ENCODE measurements at regions not wholly inside any gene's neighbourhood (a gene's known extent, or its start where the extent isn't known, plus 50 kb on each side); places are given as distances from the start of the nearest gene placed in this dataset.

GRCh38 chr9:13590996-13591395 is 311.5 kb upstream of the MPDZ start:
- no peak for DNase-seq (ENCODE audit: low read depth)

DNA sequence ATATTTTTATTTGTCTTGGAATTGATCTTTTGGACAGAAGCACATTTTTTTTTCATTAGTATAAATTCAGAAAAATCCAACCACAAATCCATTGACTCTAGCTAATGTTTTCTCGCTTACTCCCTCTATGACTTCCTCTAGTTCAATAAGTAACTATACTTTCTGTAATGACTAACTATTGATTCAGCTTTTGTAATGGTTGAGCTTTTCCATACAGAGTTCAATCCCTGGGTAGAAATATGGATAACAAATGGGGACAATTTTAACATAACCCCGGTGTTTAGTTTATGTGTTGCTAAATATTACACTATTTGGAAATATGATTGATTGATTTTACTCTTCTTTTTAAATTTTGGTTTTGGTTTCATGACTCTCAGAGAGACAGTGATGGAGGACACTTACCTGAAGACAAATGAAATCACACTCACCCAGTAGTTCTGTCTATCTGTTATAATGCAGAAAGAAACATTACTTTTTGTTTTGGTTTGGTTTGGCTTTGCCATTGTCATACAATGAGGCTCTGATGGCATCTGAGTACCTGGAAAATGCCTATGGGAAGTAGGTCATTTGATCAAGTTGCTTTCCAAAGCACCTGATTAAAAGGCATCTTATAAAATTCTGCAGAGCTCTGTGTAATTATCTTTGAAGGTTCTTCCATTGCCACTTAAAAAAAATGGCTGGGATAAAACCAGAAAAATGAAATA is 309.7 kb upstream of the MPDZ start:
- no peak for DNase-seq (ENCODE audit: low read depth)

DNA sequence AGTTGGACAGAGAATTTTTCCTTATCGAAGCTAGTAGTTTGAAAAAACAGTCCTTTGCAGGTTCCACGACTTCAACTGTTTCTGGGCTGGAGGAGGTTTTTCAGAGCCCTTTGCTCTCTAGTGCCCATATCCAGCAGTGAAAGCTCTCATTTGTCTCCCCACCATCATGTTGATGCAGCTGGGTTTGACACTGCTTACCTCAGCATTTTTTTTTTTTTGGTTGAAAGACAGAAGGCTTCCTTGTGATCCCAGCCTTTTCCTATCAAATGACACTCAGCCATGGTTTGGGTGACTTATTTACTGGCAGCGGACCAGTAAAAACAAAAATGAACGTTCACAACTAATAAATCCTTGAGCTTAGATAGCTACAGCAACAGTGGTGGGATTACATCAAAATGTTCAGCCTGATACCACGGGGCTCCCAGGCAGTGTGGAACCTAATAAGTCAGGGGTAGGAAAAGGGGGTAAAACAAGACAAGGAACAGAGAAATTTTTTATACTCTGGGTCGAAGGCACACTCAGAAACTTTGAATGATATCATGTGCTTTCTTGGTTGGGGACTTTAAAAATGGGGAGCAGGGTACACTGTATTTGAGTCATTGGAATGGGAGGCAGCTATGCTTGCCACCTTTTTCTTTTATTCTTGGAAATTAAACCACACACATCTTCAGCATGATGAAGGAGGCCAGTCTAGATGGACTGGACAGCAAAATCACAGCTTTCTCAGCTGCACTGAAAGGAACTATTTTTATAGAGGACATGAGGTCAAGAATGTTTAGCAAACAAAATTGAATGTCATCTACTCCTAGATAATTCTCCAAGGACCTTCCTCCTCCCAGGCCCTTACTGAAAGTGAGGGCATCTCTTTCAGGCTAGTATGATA is 308.9 kb upstream of the MPDZ start:
- no peak for DNase-seq (ENCODE audit: low read depth)

DNA sequence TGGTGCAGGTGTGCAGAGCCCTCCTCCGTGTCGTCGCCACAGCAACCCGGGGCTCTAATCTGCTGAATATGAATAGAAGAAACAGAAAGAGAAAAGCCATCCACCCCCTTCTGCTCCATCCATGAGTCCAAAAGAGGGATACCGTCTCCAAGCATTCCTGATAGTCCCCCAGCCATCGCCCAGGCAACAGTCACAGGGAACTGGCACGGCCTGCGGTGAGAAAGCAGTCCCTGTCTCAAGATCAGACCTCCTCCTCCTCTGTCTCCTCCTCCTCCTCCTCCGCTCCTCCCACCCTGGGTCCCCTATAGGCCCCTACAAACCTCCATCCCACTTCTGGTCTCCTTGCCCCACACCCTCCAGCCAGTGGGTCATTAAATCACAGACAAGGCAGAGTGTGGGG is 308.1 kb upstream of the MPDZ start:
- no peak for DNase-seq (ENCODE audit: low read depth)

DNA sequence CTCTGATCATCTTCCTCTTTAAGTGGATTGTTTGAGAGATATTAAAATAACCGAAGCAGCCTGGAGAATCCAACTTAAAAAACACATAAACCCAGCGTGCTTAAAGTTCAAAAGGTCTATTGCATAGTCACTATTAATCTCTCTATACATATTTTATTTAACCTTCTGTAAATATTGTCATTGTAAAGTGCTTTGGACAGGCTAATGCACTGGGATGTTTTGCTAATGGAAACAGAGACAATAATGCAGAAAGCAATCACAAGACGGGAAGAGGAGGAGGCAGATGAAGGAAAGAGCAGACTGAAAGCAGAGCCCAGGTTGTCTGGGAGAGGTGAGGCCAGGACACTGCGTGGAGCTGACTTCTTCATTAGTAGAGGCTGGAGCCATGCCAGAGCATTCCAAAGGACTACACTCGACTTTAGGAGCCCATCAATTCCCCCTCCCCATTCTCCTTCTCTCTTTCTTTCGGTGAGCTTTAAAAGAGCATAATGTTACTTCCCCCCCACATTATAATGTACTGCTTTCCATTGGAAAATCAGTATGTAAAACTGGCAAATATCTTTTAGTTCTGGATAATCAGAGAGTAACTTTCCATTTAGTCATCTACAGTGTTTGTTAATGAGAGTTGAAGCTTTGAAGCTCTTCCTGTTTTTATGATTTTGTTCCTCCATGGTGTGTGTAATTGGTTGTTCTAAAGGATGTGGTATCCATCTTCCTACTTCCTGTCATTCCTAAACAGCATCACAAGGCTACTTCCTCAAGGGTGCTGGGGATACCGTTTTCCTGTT is 307.3 kb upstream of the MPDZ start:
- DNase-seq (ENCODE audit: low read depth), result no peak

- DNase-seq (ENCODE audit: low read depth), result no peak
Observed at GRCh38 chr9:13580760-13581159, 301.3 kb upstream of the MPDZ start.

DNA sequence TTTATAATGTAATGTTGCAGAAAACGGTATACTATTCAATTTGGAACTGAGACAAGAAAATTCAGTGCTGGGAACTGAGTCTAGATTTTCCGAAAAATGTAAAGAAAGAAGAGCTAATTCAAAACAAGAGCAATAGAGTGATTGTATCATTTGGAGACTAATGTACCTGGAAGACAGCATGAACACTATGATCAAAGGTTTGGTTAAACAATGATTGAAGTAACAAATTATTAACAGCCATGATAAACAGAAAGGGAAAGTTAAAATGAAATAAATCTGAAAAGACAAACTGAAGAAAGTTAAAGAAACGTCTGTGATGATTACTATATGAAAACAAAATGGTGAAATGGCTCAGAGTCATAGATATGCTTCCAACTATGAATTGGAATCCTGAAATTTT is 300.6 kb upstream of the MPDZ start:
- no peak for DNase-seq (ENCODE audit: low read depth)

DNA sequence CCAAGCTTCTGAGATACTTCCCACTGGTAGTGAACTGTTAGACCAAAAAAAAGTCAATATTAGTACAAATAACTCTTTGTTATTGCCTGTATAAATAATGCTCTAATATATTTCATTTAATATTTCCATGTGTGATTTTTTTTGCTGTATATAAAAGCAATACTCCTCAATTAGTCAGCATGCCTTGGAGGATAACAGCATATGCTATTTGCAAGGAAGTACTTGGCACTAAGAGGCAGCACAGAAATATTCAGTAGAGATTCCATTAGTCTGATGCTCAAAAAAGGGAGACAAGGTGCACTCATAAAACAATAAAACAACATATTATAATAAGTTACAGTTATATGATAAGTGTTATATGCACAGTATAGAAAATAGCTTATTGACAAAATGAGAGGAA is 296.6 kb upstream of the MPDZ start:
- DNase-seq (ENCODE audit: low read depth), result no peak

GRCh38 chr9:13575558-13575957 is 296.1 kb upstream of the MPDZ start:
- DNase-seq (ENCODE audit: low read depth), result no peak

GRCh38 chr9:13570068-13570974 is 290.8 kb upstream of the MPDZ start:
- no peak for DNase-seq (ENCODE audit: low read depth)

DNA sequence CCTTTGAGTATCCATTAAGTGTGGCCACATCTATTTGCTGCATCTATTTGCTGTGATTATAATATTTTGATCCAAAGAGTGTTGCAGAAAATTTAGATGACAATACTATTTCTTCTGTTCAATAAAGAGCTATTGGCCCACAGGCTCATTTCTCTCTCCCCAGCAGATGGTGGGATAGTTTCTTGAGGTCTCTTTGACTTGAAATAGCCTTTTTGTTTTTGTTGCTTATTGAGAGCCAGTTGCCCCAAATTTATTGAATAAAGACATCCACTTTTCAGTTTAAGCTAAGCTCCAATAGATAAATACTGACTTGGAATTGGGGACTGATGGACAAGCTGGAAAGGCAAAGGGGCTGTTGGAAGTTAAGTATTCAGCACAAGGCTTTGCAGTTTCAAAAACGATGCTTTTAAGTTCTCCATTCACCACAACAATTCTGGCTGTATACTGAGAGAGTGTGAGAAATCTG is 290.1 kb upstream of the MPDZ start:
- no peak for DNase-seq (ENCODE audit: low read depth)

DNA sequence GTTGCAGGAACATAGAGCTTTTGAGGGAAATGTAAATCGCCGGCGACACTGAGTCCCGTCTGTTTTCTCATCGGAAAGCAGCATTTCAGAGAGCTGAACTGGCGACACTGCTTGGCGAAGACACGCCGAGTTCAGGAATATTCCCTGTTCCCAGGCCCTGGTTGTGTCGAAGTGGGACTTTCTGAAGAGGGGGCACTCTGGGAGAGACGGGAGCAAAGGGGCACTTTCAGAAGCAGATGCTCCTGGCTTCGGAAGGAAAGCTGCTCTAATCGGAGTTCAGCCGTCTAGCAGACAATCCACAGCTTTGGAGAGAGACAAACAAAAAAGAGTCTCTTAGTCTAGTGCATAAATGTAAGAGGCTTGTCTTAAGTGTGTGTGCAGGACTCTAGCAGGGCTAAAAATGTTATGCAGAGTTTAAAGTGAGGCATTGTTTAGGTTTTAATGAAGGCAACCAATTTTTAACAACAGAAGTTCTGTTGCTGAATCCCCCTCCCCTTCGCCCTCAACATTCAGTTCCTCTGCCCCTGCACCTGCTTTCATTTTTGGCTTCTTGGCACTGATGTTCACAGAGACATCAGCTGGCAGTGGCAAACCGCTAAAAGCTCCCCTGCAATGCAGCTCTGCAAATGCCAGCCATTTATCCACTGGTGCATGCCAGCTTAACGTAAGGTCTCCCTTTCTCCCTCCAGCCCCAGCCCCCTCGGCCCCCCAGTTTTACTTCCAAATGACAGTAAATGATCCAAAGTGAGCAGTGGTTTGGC is 289.5 kb upstream of the MPDZ start:
- no peak for DNase-seq (ENCODE audit: low read depth)

- no peak for DNase-seq (ENCODE audit: low read depth)
Observed at GRCh38 chr9:13568405-13568804, 288.9 kb upstream of the MPDZ start.

DNA sequence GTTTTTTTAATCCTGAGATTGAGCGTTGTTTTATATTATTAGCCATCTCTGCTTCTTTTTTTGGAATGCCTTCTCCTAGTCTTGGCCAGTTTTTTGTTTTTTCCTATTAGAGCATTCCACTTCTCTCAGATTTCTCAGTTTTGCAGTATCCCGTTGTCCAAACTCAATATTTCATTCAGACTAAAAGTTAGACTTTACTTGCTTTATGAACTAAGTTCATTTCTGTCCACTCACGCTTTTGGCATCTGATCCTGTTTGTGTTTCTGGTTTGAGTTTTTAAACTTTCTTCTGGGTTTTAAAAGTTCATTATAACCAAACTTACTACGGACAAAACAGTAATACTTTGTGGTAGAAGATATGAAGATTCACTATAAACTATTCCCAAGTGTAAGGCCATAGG is 288.3 kb upstream of the MPDZ start:
- DNase-seq (ENCODE audit: low read depth), result no peak

- no peak for DNase-seq (ENCODE audit: low read depth)
Observed at GRCh38 chr9:13557746-13558145, 278.3 kb upstream of the MPDZ start.

GRCh38 chr9:13556656-13557055 is 277.2 kb upstream of the MPDZ start:
- DNase-seq (ENCODE audit: low read depth), result no peak

GRCh38 chr9:13555989-13556500 is 276.6 kb upstream of the MPDZ start:
- DNase-seq (ENCODE audit: low read depth), result no peak

GRCh38 chr9:13555516-13555915 is 276.0 kb upstream of the MPDZ start:
- no peak for DNase-seq (ENCODE audit: low read depth)

- DNase-seq (ENCODE audit: low read depth), result no peak
Observed at GRCh38 chr9:13554626-13555025, 275.1 kb upstream of the MPDZ start.

GRCh38 chr9:13552606-13553215 is 273.2 kb upstream of the MPDZ start:
- DNase-seq (ENCODE audit: low read depth), result no peak

Measured in non-pigmented ciliary epithelial cell (primary cell).